ENCODE measurements at regions not wholly inside any gene's neighbourhood (a gene's known extent, or its start where the extent isn't known, plus 50 kb on each side); places are given as distances from the start of the nearest gene placed in this dataset.

DNA sequence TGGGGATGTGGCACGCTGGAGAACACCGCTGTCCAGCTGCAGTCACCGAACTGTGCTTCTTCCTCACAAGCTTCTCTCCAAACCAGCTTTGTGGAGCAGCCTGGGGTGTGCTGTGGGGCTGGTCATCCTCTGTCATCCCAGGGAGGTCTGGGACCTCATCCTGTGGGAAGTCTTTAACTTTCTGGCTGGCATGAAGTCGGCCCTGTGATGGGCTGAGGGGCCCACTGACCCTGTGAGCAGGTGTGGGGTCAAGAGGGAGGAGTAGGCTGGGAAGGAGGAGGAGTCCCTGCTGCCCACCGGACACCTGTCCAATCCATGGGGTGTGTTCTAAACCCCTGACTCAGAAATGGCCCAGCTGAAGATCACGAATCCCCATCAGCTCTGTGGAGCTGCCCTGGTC lies 136.2 kb upstream of the SHH start:
- TF ChIP-seq, protein P1, sequence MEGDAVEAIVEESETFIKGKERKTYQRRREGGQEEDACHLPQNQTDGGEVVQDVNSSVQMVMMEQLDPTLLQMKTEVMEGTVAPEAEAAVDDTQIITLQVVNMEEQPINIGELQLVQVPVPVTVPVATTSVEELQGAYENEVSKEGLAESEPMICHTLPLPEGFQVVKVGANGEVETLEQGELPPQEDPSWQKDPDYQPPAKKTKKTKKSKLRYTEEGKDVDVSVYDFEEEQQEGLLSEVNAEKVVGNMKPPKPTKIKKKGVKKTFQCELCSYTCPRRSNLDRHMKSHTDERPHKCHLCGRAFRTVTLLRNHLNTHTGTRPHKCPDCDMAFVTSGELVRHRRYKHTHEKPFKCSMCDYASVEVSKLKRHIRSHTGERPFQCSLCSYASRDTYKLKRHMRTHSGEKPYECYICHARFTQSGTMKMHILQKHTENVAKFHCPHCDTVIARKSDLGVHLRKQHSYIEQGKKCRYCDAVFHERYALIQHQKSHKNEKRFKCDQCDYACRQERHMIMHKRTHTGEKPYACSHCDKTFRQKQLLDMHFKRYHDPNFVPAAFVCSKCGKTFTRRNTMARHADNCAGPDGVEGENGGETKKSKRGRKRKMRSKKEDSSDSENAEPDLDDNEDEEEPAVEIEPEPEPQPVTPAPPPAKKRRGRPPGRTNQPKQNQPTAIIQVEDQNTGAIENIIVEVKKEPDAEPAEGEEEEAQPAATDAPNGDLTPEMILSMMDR (IDR thresholded peaks at IDR 0.05) = no peak
- TF ChIP-seq POLR2AphosphoS5 (IDR thresholded peaks at IDR 0.05; ENCODE audit: low read depth, low read length) (no peak), TCF7L2 (IDR thresholded peaks at IDR 0.05; ENCODE audit: low read depth, low read length) (no peak)
- TF ChIP-seq, protein P2, sequence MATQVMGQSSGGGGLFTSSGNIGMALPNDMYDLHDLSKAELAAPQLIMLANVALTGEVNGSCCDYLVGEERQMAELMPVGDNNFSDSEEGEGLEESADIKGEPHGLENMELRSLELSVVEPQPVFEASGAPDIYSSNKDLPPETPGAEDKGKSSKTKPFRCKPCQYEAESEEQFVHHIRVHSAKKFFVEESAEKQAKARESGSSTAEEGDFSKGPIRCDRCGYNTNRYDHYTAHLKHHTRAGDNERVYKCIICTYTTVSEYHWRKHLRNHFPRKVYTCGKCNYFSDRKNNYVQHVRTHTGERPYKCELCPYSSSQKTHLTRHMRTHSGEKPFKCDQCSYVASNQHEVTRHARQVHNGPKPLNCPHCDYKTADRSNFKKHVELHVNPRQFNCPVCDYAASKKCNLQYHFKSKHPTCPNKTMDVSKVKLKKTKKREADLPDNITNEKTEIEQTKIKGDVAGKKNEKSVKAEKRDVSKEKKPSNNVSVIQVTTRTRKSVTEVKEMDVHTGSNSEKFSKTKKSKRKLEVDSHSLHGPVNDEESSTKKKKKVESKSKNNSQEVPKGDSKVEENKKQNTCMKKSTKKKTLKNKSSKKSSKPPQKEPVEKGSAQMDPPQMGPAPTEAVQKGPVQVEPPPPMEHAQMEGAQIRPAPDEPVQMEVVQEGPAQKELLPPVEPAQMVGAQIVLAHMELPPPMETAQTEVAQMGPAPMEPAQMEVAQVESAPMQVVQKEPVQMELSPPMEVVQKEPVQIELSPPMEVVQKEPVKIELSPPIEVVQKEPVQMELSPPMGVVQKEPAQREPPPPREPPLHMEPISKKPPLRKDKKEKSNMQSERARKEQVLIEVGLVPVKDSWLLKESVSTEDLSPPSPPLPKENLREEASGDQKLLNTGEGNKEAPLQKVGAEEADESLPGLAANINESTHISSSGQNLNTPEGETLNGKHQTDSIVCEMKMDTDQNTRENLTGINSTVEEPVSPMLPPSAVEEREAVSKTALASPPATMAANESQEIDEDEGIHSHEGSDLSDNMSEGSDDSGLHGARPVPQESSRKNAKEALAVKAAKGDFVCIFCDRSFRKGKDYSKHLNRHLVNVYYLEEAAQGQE (IDR thresholded peaks at IDR 0.05; ENCODE audit: insufficient read depth in 1 of 2, low read depth in 2 of 2, low read length in 1 of 2) = no peak

All from Panc1 (cell line).